IMR-90 (cell line): ENCODE measurements at regions not wholly inside any gene's neighbourhood (a gene's known extent, or its start where the extent isn't known, plus 50 kb on each side); places are given as distances from the start of the nearest gene placed in this dataset.

Experiments used
- ATAC-seq: fragments of 200-7000 bp; cut with Tn5 transposase; 2 replicates; pipeline ENCODE4 v1.9.1; 2020; ENCODE audit warnings: low read depth, mild to moderate bottlenecking, moderate library complexity
- BruUV-seq: library from RNA; stranded (reverse); fragments of 400-500 nt; replicated peaks from 2 replicates; lab custom pipeline; 2021; lab: Mats Ljungman, UMichigan
- CTCF ChIA-PET: fragments of 300-600 bp; formaldehyde crosslinking; extraction: SDS; loops from one replicate; lab custom pipeline; 2021; ENCODE audit warnings: antibody characterized with exemption; lab: Yijun Ruan, JAX
- POLR2A ChIA-PET: fragments of 300-600 bp; sonication (Branson Sonifier 250); formaldehyde crosslinking; loops from one replicate; lab custom pipeline; 2022; ENCODE audit warnings: antibody characterized with exemption; ENCODE audit not compliant: unreplicated experiment; lab: Charles Lee
- DNase-seq: peaks from one replicate; pipeline ENCODE4 v3.0.0; 2013
- H2AFZ ChIP-seq: replicated peaks from 2 replicates; pipeline ENCODE3; 2013; ENCODE audit warnings: low read length, mild to moderate bottlenecking; ENCODE audit not compliant: poor library complexity
- H2AK5ac ChIP-seq: 2 replicates; pipeline ENCODE4 v1.6.1; 2013; ENCODE audit warnings: low read depth, low read length, inconsistent platforms
- H2AK9ac ChIP-seq: replicated peaks from 2 replicates; pipeline ENCODE3; 2013; ENCODE audit warnings: mild to moderate bottlenecking, low read depth, low read length, moderate library complexity; ENCODE audit not compliant: poor library complexity
- H2BK120ac ChIP-seq: 2 replicates; pipeline ENCODE4 v1.6.1; 2013; ENCODE audit warnings: low read depth, low read length, inconsistent platforms
- H2BK15ac ChIP-seq: 3 replicates; pipeline ENCODE4 v1.6.1; 2013; ENCODE audit warnings: low read depth, low read length, inconsistent platforms
- H2BK20ac ChIP-seq: 2 replicates; pipeline ENCODE4 v1.6.1; 2013; ENCODE audit warnings: low read depth, mild to moderate bottlenecking, inconsistent platforms, low read length, moderate library complexity
- H2BK5ac ChIP-seq: 2 replicates; pipeline ENCODE4 v1.6.1; 2013; ENCODE audit warnings: mild to moderate bottlenecking, low read depth, low read length, inconsistent platforms; ENCODE audit not compliant: poor library complexity, severe bottlenecking
- H3K14ac ChIP-seq: replicated peaks from 2 replicates; pipeline ENCODE4 v1.6.1; 2013; ENCODE audit warnings: low read depth, low read length, inconsistent platforms
- H3K18ac ChIP-seq: 2 replicates; pipeline ENCODE4 v1.6.1; 2013; ENCODE audit warnings: low read depth, low read length, control low read depth
- H3K23ac ChIP-seq: 2 replicates; pipeline ENCODE4 v1.6.1; 2013; ENCODE audit warnings: low read depth, low read length, inconsistent platforms
- H3K27ac ChIP-seq: 2 replicates; pipeline ENCODE4 v1.5.1; 2013; ENCODE audit warnings: mild to moderate bottlenecking, control low read depth, low read length; ENCODE audit not compliant: insufficient read depth
- H3K27me3 ChIP-seq: 2 replicates; pipeline ENCODE4 v1.6.1; 2013; ENCODE audit warnings: low read length; ENCODE audit not compliant: control insufficient read depth, insufficient read depth
- H3K36me3 ChIP-seq: 2 replicates; pipeline ENCODE4 v1.6.1; 2013; ENCODE audit warnings: low read length, mixed read lengths; ENCODE audit not compliant: control insufficient read depth, insufficient read depth
- H3K4ac ChIP-seq: 2 replicates; pipeline ENCODE4 v1.6.1; 2013; ENCODE audit warnings: low read depth, low read length, inconsistent platforms
- H3K4me1 ChIP-seq: 2 replicates; pipeline ENCODE4 v1.6.1; 2013; ENCODE audit warnings: low read length, mixed read lengths; ENCODE audit not compliant: control insufficient read depth, insufficient read depth
- H3K4me2 ChIP-seq: 2 replicates; pipeline ENCODE4 v1.6.1; 2013; ENCODE audit warnings: low read depth, mild to moderate bottlenecking, control low read depth, low read length, moderate library complexity
- H3K4me3 ChIP-seq: 2 replicates; pipeline ENCODE4 v1.5.1; 2013; ENCODE audit warnings: low read depth, mild to moderate bottlenecking, control low read depth, low read length, moderate library complexity; ENCODE audit not compliant: insufficient read depth
- H3K56ac ChIP-seq: 2 replicates; pipeline ENCODE4 v1.6.1; 2013; ENCODE audit warnings: low read length, inconsistent platforms; ENCODE audit not compliant: insufficient read depth; ENCODE audit errors: extremely low read depth
- H3K79me1 ChIP-seq, 2 experiments: 2 replicates each; pipeline ENCODE4 v1.6.1; 2013; ENCODE audit warnings: low read length in 2 of 2, inconsistent platforms in 1 of 2, low read depth in 1 of 2
- H3K9ac ChIP-seq: 2 replicates; pipeline ENCODE4 v1.6.1; 2013; ENCODE audit warnings: low read depth, low read length, control low read depth
- H3K9me1 ChIP-seq: 2 replicates; pipeline ENCODE4 v1.6.1; 2013; ENCODE audit warnings: low read length, inconsistent platforms; ENCODE audit not compliant: insufficient read depth
- H3K9me3 ChIP-seq: 2 replicates; pipeline ENCODE4 v1.6.1; 2013; ENCODE audit warnings: low read length; ENCODE audit not compliant: control insufficient read depth, insufficient read depth
- H4K20me1 ChIP-seq: 2 replicates; pipeline ENCODE4 v1.6.1; 2013; ENCODE audit warnings: low read length, inconsistent platforms; ENCODE audit not compliant: insufficient read depth
- H4K5ac ChIP-seq: 2 replicates; pipeline ENCODE4 v1.6.1; 2013; ENCODE audit warnings: mild to moderate bottlenecking, low read depth, low read length, control low read depth
- H4K8ac ChIP-seq, 2 experiments: 2 replicates each; pipeline ENCODE4 v1.6.1; 2013; ENCODE audit warnings: low read depth in 2 of 2, low read length in 2 of 2, control low read depth in 1 of 2, inconsistent platforms in 1 of 2
- H4K91ac ChIP-seq: 2 replicates; pipeline ENCODE4 v1.6.1; 2013; ENCODE audit warnings: low read depth, low read length, inconsistent platforms; ENCODE audit not compliant: insufficient read depth
- BHLHE40 ChIP-seq: fragments of 150-350 bp; IDR thresholded peaks from 2 replicates; pipeline ENCODE4 v1.6.1; 2016; ENCODE audit warnings: mild to moderate bottlenecking, low read depth, low read length
- CHD1 ChIP-seq: IDR thresholded peaks from 2 replicates; pipeline ENCODE4 v1.6.1; 2012; ENCODE audit warnings: low read depth, low read length, improper control_type of control experiment
- RCOR1 ChIP-seq: IDR thresholded peaks from 2 replicates; pipeline ENCODE4 v1.6.1; 2012; ENCODE audit warnings: mild to moderate bottlenecking, low read length, improper control_type of control experiment; ENCODE audit not compliant: insufficient replicate concordance
- RFX5 ChIP-seq: IDR thresholded peaks from 2 replicates; pipeline ENCODE4 v1.8.0; 2012; ENCODE audit warnings: low read depth, mild to moderate bottlenecking, low read length, moderate library complexity
- WGBS, 2 experiments: methylation state at CpG; one replicate each; pipeline versions ENCODE4 v1.1.5 to v1.1.7; 2013; ENCODE audit warnings: missing lambda C conversion rate in 2 of 2; ENCODE audit not compliant: insufficient read length in 1 of 2; ENCODE audit errors: extremely low coverage in 2 of 2; 5-methylcytosine and 5-hydroxymethylcytosine counted together
- dilution Hi-C: fragments of 300-500 bp; cut with HindIII; formaldehyde crosslinking; loops from one replicate; pipeline ENCODE4 v1.14.3; 2018; ENCODE audit warnings: low sequenced_read_pairs; ENCODE audit not compliant: unreplicated experiment
- in situ Hi-C: fragments of 300-500 bp; cut with MboI; formaldehyde crosslinking; loops from 3 replicates; pipeline ENCODE4 v1.14.3; 2019; ENCODE audit warnings: low sequenced_read_pairs, inconsistent platforms, mixed read lengths
- intact Hi-C: fragments of 100-400 bp; cut with micrococcal nuclease; formaldehyde crosslinking; loops from 2 replicates; pipeline ENCODE4 v1.10.0; 2022
- TF ChIP-seq, protein P1 (sequence below): conservative IDR thresholded peaks from 2 replicates; pipeline ENCODE4 v1.5.1; 2012; ENCODE audit warnings: mild to moderate bottlenecking, low read depth, low read length, improper control_type of control experiment

DNA sequence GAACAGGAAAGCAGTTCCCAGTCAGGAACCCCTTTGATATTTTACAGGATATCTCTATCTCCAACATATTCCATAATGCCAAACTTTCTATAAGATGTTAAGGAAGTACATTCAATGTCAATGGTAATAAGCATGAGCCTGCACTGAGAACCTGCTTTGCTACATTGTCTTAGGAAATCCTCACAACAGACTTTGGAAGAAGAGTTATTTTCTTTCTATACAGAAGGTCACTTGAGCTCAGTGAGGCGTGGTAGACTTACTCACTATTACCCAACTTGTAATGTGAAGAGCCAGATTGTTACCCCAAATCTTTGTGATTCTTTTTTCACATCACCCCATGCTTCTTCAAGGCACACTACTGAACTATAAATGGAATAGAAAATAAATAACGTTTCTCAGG lies 435.9 kb downstream of the DNAH5 start:
- H3K23ac ChIP-seq = no peak overlapping the region
- no peaks in the 10 kb centered on the region for H3K36me3 ChIP-seq
- H3K14ac ChIP-seq = no peak overlapping the region
- no peak overlapping the region for H2BK5ac ChIP-seq
- H3K27ac ChIP-seq = no peak overlapping the region
- H3K27me3 ChIP-seq = peaks cover 2% of the 10 kb centered on the region; the same call in 1 of the 2 replicates
- intact Hi-C loops (no loop called here), dilution Hi-C loops (no loop called here), in situ Hi-C loops (no loop called here)
- H3K9ac ChIP-seq = no peak overlapping the region
- ATAC-seq (no peak), DNase-seq (no peak)
- H2AK9ac ChIP-seq = no peak overlapping the region
- no peak overlapping the region for H2AK5ac ChIP-seq
- POLR2A ChIA-PET = no interaction called here
- no peak overlapping the region for H4K5ac ChIP-seq
- H3K4me3 ChIP-seq = no peak overlapping the region
- TF ChIP-seq RCOR1 (no peak), CHD1 (no peak), BHLHE40 (no peak), RFX5 (no peak)
- TF ChIP-seq, protein P1, sequence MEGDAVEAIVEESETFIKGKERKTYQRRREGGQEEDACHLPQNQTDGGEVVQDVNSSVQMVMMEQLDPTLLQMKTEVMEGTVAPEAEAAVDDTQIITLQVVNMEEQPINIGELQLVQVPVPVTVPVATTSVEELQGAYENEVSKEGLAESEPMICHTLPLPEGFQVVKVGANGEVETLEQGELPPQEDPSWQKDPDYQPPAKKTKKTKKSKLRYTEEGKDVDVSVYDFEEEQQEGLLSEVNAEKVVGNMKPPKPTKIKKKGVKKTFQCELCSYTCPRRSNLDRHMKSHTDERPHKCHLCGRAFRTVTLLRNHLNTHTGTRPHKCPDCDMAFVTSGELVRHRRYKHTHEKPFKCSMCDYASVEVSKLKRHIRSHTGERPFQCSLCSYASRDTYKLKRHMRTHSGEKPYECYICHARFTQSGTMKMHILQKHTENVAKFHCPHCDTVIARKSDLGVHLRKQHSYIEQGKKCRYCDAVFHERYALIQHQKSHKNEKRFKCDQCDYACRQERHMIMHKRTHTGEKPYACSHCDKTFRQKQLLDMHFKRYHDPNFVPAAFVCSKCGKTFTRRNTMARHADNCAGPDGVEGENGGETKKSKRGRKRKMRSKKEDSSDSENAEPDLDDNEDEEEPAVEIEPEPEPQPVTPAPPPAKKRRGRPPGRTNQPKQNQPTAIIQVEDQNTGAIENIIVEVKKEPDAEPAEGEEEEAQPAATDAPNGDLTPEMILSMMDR = no peak
- no peaks in the 10 kb centered on the region for H3K9me1 ChIP-seq
- no peak overlapping the region for H2AFZ ChIP-seq
- no peak overlapping the region for H2BK120ac ChIP-seq
- no TSS peak for BruUV-seq
- 0 out of 2 replicates have a peak, but pooled peaks cover 3% of the 10 kb centered on the region for H3K9me3 ChIP-seq
- H2BK20ac ChIP-seq = no peak overlapping the region
- H4K8ac ChIP-seq = no peak overlapping the region
- CTCF ChIA-PET = no interaction called here
- H4K20me1 ChIP-seq = no peaks in the 10 kb centered on the region
- H3K4me1 ChIP-seq = no peaks in the 10 kb centered on the region
- WGBS, 2 experiments = no CpG with 5 or more reads among the region's 2 CpGs
- no peak overlapping the region for H4K91ac ChIP-seq
- no peak overlapping the region for H2BK15ac ChIP-seq
- no peak overlapping the region for H3K18ac ChIP-seq
- no peaks in the 10 kb centered on the region for H3K79me1 ChIP-seq
- no peak overlapping the region for H3K4me2 ChIP-seq
- H3K56ac ChIP-seq = no peak overlapping the region
- H3K4ac ChIP-seq = no peak overlapping the region
